HG03457 (cell line): ENCODE measurements at regions not wholly inside any gene's neighbourhood (a gene's known extent, or its start where the extent isn't known, plus 50 kb on each side); places are given as distances from the start of the nearest gene placed in this dataset.
A peak's percentile ranks its signal among the peaks of the same experiment; 100 is the strongest.

Experiments used
- ATAC-seq: cut with Tn5 transposase; IDR thresholded peaks from one replicate; pipeline ENCODE4 v1.9.1; 2021; ENCODE audit warnings: moderate number of reproducible peaks; ENCODE audit not compliant: unreplicated experiment

GRCh38 chr6:105485456-105485855, 82.6 kb upstream of the PREP start:
- ATAC-seq = peak; percentile 47

GRCh38 chr6:105484238-105485161, 81.6 kb upstream of the PREP start:
- no peak for ATAC-seq

GRCh38 chr6:105483492-105483891, 80.6 kb upstream of the PREP start:
- ATAC-seq = no peak

- ATAC-seq = no peak
These were observed 80.0 kb upstream of the PREP start for GRCh38 chr6:105482921-105483320.

- ATAC-seq = no peak
These were observed 79.5 kb upstream of the PREP start for GRCh38 chr6:105482227-105482844.

GRCh38 chr6:105476978-105477377, 74.1 kb upstream of the PREP start:
- no peak for ATAC-seq

GRCh38 chr6:105474234-105474633, 71.4 kb upstream of the PREP start:
- ATAC-seq = no peak

GRCh38 chr6:105469946-105470345, 67.1 kb upstream of the PREP start:
- ATAC-seq = no peak

- ATAC-seq = no peak
These were observed 66.0 kb upstream of the PREP start for GRCh38 chr6:105468850-105469249.

GRCh38 chr6:105460860-105461259, 58.0 kb upstream of the PREP start:
- no peak for ATAC-seq

- no peak for ATAC-seq
These were observed 57.0 kb upstream of the PREP start for GRCh38 chr6:105459864-105460263.

GRCh38 chr6:105459049-105459448, 56.2 kb upstream of the PREP start:
- peak; percentile 95 for ATAC-seq

GRCh38 chr6:105458551-105458950, 55.7 kb upstream of the PREP start:
- no peak for ATAC-seq

GRCh38 chr6:105458084-105458483, 55.2 kb upstream of the PREP start:
- no peak for ATAC-seq

GRCh38 chr6:105453968-105454367, 51.1 kb upstream of the PREP start:
- ATAC-seq = no peak

GRCh38 chr6:105452924-105453756, 50.3 kb upstream of the PREP start:
- ATAC-seq = no peak
